GM19467 (cell line): ENCODE measurements at regions not wholly inside any gene's neighbourhood (a gene's known extent, or its start where the extent isn't known, plus 50 kb on each side); places are given as distances from the start of the nearest gene placed in this dataset.
"Not testable (repeated sequence)": the region's sequence is repeated elsewhere in the genome, so short reads cannot be mapped to it uniquely, and the experiment has no call there.

Source experiments
- ATAC-seq: cut with Tn5 transposase; IDR thresholded peaks from one replicate; pipeline ENCODE4 v1.9.1; 2021; ENCODE audit warnings: mild to moderate bottlenecking, moderate library complexity; ENCODE audit not compliant: unreplicated experiment

DNA sequence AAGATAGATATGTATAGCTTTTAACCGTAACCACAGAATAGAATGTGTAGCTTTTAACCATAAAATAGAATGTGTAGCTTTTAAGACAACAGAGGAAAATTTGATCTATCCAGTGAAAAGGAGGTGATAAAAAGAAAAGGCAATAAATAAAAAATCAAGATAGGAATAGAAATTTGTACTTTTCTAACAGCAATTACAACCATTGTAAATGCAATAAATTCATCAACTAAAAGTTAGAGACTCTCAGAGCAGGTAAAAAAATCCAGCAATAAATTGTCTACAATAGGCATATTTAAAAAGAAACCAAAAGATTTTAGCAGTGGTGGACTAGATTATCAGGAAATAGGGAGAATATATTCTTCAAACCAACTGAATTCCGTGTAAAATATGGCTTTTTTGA is 63.8 kb upstream of the ABHD2 start:
- no peak for ATAC-seq

- ATAC-seq = no peak
Measured at GRCh38 chr15:89026167-89026566, 62.1 kb upstream of the ABHD2 start.

- no peak for ATAC-seq
Measured at GRCh38 chr15:89028036-89028435, 60.2 kb upstream of the ABHD2 start.

DNA sequence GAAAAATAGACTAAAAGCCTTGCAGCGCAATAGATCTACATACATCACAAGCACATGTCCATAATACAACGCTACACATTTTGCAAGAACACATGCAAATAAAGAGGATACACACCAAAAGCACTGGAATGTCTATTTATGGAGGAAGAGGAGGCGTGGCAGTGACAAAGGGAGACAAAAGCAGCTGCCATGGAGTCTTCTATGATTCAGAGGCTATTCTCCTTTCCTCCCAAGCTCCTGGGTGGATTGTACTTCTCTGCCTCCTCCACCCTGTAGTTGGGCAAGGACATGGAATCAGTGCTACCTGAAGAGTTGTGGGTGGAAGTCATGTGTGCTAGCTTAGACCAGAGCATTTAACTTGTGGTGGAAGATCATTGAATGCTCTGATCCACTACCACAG is 57.9 kb upstream of the ABHD2 start:
- no peak for ATAC-seq

- not testable (repeated sequence) for ATAC-seq
Measured at GRCh38 chr15:89031637-89032285, 56.5 kb upstream of the ABHD2 start.

GRCh38 chr15:89034305-89034704 is 54.0 kb upstream of the ABHD2 start:
- no peak for ATAC-seq

DNA sequence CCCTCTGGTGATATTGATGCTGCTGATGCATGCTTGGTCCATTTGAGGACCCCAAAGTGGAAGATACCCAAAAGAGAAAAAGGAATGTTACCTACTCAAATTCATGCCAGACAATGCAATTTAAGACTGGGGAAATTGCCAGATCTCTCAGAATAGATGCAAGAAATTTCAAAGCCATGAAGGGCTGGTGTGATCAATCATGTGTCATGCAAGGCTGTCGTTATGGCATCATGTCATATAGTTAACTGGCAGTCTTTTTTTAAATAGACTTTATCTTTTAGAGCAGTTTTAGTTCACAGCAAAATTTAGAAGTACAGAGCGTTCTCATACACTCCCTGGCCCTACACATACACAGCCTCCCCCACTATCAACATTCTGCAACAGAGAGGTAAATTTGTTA is 53.1 kb upstream of the ABHD2 start:
- no peak for ATAC-seq

GRCh38 chr15:89035658-89036057 is 52.6 kb upstream of the ABHD2 start:
- ATAC-seq = no peak

GRCh38 chr15:89038146-89038545 is 50.1 kb upstream of the ABHD2 start:
- ATAC-seq = no peak
